HG02642 (cell line): ENCODE measurements at regions not wholly inside any gene's neighbourhood (a gene's known extent, or its start where the extent isn't known, plus 50 kb on each side); places are given as distances from the start of the nearest gene placed in this dataset.
A peak's percentile ranks its signal among the peaks of the same experiment; 100 is the strongest.

Experiments
- ATAC-seq: cut with Tn5 transposase; IDR thresholded peaks from one replicate; pipeline ENCODE4 v1.9.1; 2021; ENCODE audit warnings: mild to moderate bottlenecking; ENCODE audit not compliant: unreplicated experiment, poor library complexity

DNA sequence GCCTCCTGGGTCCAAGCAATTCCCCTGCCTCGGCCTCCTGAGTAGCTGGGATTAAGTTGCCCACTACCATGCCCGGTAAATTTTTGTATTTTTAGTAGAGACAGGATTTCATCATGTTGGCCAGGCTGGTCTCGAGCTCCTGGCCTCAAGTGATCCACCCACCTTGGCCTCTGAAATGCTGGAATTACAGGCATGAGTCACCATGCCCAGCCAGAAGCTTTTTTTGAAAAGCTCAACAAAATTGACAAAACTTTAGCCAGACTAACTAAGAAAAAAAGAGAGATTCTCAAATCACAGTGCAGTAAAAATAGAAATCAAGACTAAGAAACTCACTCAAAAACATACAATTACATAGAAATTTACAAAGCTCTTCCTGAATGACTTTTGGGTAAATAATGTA lies 420.6 kb downstream of the COL12A1 start:
- ATAC-seq = no peak

- ATAC-seq = no peak
Measured at GRCh38 chr6:74782346-74782745, 423.5 kb downstream of the COL12A1 start.

DNA sequence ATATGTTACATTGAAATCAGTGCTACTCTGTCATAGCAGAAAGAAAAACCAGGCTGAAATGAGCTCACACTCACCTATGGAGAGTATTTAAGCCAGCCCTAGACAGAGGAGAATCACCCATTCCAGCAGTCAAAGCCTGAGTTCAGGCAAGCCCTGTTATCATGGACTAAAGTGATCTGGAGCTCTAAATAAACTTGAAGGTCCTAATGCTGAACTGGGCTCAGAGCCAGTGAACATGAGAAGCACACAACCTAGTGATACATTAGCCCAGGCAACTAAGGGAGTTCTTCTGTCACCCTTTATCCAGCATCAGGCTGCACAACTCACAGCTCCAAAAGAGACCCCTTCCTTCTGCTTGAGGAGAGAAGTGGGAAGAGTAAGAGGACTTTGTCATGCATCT lies 425.0 kb downstream of the COL12A1 start:
- ATAC-seq = no peak

DNA sequence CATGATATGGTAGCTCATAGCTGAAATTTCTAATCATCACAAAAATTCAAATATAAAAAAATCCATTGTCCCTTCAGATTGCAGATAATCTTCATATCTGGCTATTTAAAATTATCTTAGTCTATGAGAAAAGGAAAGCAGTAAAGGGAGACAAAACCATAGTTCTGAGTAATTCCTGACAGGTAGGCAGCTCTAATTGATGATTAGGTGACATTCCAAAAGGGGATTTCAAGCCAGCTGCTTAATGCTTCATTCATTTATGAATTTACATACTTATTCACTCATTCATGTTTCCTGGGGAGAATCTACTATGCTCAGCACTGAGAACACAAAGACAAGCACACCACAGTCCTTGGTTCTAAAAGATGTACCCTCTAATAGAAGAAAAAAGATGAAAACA lies 437.1 kb downstream of the COL12A1 start:
- ATAC-seq = no peak

- no peak for ATAC-seq
Measured at GRCh38 chr6:74768120-74768519, 437.7 kb downstream of the COL12A1 start.

DNA sequence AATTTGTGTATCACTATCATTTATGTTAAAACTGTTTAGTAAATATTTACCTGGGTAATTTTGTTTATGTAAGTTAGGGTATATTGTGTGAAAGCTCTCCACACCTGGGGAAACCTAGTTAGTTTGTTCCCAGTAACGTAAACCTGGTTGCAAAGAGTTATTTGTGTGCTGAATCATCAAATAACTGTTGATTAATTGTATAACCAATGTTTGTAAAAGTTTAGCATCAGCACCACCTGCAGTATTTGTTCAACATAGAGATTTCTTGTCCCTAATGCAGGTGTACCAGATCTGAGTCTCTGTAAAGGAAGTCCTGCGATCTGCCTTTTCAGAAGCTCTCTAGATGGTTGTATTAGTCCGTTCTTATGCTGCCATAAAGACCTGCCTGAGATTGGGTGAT lies 440.4 kb downstream of the COL12A1 start:
- ATAC-seq = no peak

- ATAC-seq = no peak
Measured at GRCh38 chr6:74764486-74764885, 441.4 kb downstream of the COL12A1 start.

- no peak for ATAC-seq
Measured at GRCh38 chr6:74762841-74763240, 443.0 kb downstream of the COL12A1 start.

- no peak for ATAC-seq
Measured at GRCh38 chr6:74757813-74758212, 448.0 kb downstream of the COL12A1 start.

DNA sequence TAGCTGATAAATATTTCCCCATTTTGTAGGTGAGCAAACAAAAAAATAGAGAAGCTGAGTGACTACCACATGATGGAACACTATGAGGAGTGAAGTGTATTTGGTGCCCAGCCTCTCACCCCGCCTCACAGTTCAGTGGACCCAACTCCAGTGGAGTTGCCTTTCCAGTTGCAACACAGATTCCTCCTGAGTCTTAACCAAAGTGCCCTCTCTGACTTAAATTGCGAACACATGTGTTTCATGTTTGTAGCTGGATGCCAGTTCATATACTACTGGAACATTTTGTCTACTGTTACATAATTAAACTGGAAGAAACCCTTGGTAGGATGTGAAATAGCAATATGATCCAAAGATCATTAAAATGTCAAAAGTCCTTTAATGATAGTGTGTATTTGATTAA lies 448.9 kb downstream of the COL12A1 start:
- no peak for ATAC-seq

- ATAC-seq = no peak
Measured at GRCh38 chr6:74755778-74756177, 450.1 kb downstream of the COL12A1 start.

GRCh38 chr6:74755196-74755595 lies 450.7 kb downstream of the COL12A1 start:
- no peak for ATAC-seq

GRCh38 chr6:74753883-74754600 lies 451.8 kb downstream of the COL12A1 start:
- no peak for ATAC-seq

DNA sequence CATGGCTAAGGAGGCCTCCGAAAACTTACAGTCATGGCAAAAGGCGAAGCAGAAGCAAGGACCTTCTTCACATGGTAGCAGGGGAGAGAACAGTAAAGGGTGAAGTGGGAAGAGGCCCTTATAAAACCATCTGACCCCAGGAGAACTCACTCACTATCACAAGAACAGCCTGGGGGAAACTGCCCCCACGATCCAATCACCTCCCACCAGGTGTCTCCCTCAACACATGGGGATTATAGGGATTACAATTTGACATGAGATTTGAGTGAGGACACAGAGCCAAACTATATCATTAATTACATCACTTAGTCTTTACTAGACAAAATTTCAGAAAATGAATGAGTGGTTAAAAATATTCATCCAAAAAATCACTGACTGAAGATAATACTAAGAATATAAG lies 453.6 kb downstream of the COL12A1 start:
- ATAC-seq = no peak

GRCh38 chr6:74750826-74751225 lies 455.0 kb downstream of the COL12A1 start:
- ATAC-seq = no peak

GRCh38 chr6:74749211-74750147 lies 456.4 kb downstream of the COL12A1 start:
- ATAC-seq = peak; percentile 72

GRCh38 chr6:74745670-74746069 lies 460.2 kb downstream of the COL12A1 start:
- no peak for ATAC-seq

DNA sequence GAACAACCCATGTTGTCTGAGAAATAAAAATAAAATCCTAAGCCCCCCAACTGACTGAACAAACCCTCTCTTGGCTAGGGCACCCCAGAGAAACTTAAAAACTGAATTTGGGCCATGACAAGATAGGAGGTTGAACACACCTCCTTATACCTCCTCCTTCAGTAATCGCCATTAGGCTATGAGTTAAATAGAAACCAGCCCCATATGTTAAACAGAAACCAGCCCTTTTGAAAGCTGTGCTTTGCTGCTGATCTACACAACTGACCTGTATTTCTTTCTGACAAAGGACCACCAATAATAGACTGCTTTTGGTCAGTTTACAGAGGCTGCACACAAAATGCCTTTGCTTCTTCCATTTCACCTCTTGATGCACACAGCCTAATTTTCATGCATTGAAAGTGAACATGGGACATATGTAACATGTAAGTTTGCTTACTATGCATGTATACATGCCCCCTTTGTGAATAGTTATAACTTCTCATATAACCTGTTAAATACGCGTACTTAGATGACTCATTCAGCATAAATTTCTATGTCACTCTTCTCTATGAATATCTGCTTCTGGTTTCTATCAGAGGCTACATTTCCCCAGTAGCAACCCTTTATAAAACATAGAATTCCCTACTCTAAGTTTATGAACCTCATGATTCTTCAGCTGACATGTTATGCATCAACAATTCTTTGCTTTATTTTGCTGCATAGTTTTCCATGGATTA lies 462.9 kb downstream of the COL12A1 start:
- ATAC-seq = no peak

DNA sequence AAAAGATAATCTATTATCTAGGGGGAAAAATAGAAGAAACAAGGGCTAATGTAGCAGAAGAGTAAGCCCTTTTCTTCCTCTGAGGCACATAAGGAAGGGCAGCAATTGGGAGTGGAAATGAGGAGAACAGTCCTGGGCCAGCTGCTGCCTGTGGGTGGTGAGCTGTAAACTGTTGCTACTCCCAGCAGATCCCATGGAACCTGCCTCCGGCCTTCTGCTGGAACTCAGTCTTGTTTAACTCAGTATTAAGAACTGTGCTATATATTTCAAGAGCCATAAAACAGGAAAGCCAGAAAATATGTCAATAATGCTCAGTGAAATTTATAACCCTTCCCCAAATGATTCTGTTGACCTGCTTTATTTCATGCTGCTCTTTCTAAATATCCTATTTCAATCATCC lies 464.2 kb downstream of the COL12A1 start:
- ATAC-seq = no peak

GRCh38 chr6:74735304-74735703 lies 470.5 kb downstream of the COL12A1 start:
- no peak for ATAC-seq

DNA sequence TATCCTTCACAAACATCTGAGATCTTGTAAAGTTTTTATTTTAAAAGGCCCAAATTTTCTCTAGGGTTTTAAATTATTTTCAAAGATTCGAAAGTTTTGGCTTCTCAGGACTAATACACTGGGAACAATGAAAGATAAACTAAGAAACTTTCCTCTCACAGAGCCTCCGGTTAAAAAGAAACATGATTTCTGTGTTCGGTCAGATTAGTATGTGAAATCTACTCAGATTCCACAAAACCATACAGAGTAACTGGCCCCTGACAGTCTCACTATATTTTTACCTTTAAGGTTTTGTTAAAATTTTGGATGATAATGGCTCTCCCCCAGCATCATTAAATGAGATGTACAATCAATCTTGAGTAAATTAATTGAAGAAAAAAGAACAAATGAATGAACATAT lies 471.0 kb downstream of the COL12A1 start:
- ATAC-seq = no peak
